ENCODE measurements at regions not wholly inside any gene's neighbourhood (a gene's known extent, or its start where the extent isn't known, plus 50 kb on each side); places are given as distances from the start of the nearest gene placed in this dataset.
A peak's percentile ranks its signal among the peaks of the same experiment; 100 is the strongest.

- Histone ChIP-seq H2AFZ (ENCODE audit: low read length, unreplicated experiment) (peak overlapping the region; percentile 64), H3K36me3 (ENCODE audit: insufficient read depth, low read length) (no peaks in the 10 kb centered on the region), H3K4me1 (ENCODE audit: control insufficient read depth, insufficient read depth, low read length, unreplicated experiment) (peaks cover 22% of the 10 kb centered on the region), H3K27me3 (ENCODE audit: insufficient read depth, low read length) (no peaks in the 10 kb centered on the region), H3K4me3 (ENCODE audit: low read depth, low read length) (peak overlapping the region; percentile 13; the same call in 1 of the 2 replicates), H3K27ac (ENCODE audit: low read depth, low read length) (no peak overlapping the region), H3K79me2 (ENCODE audit: control insufficient read depth, insufficient read depth, low read length, unreplicated experiment) (no peaks in the 10 kb centered on the region)
Observed at GRCh38 chr5:84605241-84605640, 220.6 kb upstream of the EDIL3 start.

GRCh38 chr5:84603568-84604185 is 219.0 kb upstream of the EDIL3 start:
- Histone ChIP-seq H2AFZ (ENCODE audit: low read length, unreplicated experiment) (peak overlapping the region; percentile 29), H3K4me1 (ENCODE audit: control insufficient read depth, insufficient read depth, low read length, unreplicated experiment) (peaks cover 22% of the 10 kb centered on the region), H3K27ac (ENCODE audit: low read depth, low read length) (0 out of 2 replicates have a peak overlapping the region, but pooled peaks have one; percentile 7), H3K27me3 (ENCODE audit: insufficient read depth, low read length) (no peaks in the 10 kb centered on the region), H3K4me3 (ENCODE audit: low read depth, low read length) (no peak overlapping the region), H3K36me3 (ENCODE audit: insufficient read depth, low read length) (no peaks in the 10 kb centered on the region), H3K79me2 (ENCODE audit: control insufficient read depth, insufficient read depth, low read length, unreplicated experiment) (no peaks in the 10 kb centered on the region)

- no peaks in the 10 kb centered on the region for H3K36me3 ChIP-seq (ENCODE audit: insufficient read depth, low read length)
- no peak overlapping the region for H2AFZ ChIP-seq (ENCODE audit: low read length, unreplicated experiment)
- no peaks in the 10 kb centered on the region for H3K27me3 ChIP-seq (ENCODE audit: insufficient read depth, low read length)
- no peaks in the 10 kb centered on the region for H3K79me2 ChIP-seq (ENCODE audit: control insufficient read depth, insufficient read depth, low read length, unreplicated experiment)
- H3K4me1 ChIP-seq (ENCODE audit: control insufficient read depth, insufficient read depth, low read length, unreplicated experiment), result peaks cover 22% of the 10 kb centered on the region
- H3K27ac ChIP-seq (ENCODE audit: low read depth, low read length), result no peak overlapping the region
- no peak overlapping the region for H3K4me3 ChIP-seq (ENCODE audit: low read depth, low read length)
Observed at GRCh38 chr5:84602371-84602771, 217.7 kb upstream of the EDIL3 start.

DNA sequence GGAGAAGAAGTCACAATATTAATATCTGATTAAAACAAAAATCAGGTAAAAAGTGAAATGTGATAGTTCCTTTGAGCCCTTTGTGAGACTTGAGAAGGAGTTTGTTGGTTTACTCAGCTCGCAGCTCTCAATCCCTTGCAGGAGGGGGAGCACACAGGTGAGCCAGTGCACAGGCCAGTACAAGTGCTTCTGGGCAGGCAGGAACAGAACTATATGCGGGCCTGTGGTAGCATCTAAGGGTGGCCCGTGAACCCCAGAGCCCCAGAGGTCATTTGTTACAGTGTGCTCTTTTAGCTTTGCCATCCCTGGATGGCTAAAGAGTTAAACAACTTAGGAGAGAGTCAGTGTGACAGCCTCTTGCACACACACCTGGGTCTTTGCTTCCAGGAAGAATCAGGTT is 215.3 kb upstream of the EDIL3 start:
- H2AFZ ChIP-seq (ENCODE audit: low read length, unreplicated experiment), result no peak overlapping the region
- H3K79me2 ChIP-seq (ENCODE audit: control insufficient read depth, insufficient read depth, low read length, unreplicated experiment), result no peaks in the 10 kb centered on the region
- H3K36me3 ChIP-seq (ENCODE audit: insufficient read depth, low read length), result no peaks in the 10 kb centered on the region
- H3K4me1 ChIP-seq (ENCODE audit: control insufficient read depth, insufficient read depth, low read length, unreplicated experiment), result peaks cover 18% of the 10 kb centered on the region
- no peak overlapping the region for H3K4me3 ChIP-seq (ENCODE audit: low read depth, low read length)
- no peak overlapping the region for H3K27ac ChIP-seq (ENCODE audit: low read depth, low read length)
- H3K27me3 ChIP-seq (ENCODE audit: insufficient read depth, low read length), result no peaks in the 10 kb centered on the region

DNA sequence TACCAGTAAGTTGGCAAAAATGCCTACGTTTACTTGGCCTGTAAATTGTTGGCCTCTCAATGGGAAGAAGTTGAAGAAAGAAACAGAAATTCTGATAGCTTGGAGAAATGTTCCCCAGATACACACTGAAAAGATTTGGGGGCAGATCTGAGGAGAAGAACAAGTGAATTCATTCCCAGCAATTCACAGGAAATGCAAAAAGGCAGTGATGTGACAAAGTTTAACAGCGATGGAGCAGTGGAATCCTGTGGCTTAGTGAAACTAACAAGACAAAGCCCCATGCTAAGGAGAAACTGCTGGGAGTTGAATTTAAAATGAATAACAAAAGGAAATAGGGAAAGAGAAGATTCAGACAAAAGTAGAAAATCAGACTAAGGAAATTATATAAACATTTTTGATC is 213.2 kb upstream of the EDIL3 start:
- no peak overlapping the region for H3K27ac ChIP-seq (ENCODE audit: low read depth, low read length)
- no peak overlapping the region for H3K4me3 ChIP-seq (ENCODE audit: low read depth, low read length)
- H3K79me2 ChIP-seq (ENCODE audit: control insufficient read depth, insufficient read depth, low read length, unreplicated experiment), result no peaks in the 10 kb centered on the region
- H3K4me1 ChIP-seq (ENCODE audit: control insufficient read depth, insufficient read depth, low read length, unreplicated experiment), result no peaks in the 10 kb centered on the region
- H3K27me3 ChIP-seq (ENCODE audit: insufficient read depth, low read length), result no peaks in the 10 kb centered on the region
- H2AFZ ChIP-seq (ENCODE audit: low read length, unreplicated experiment), result no peak overlapping the region
- H3K36me3 ChIP-seq (ENCODE audit: insufficient read depth, low read length), result no peaks in the 10 kb centered on the region

- Histone ChIP-seq H3K4me3 (ENCODE audit: low read depth, low read length) (no peak overlapping the region), H3K79me2 (ENCODE audit: control insufficient read depth, insufficient read depth, low read length, unreplicated experiment) (no peaks in the 10 kb centered on the region), H3K27me3 (ENCODE audit: insufficient read depth, low read length) (no peaks in the 10 kb centered on the region), H3K4me1 (ENCODE audit: control insufficient read depth, insufficient read depth, low read length, unreplicated experiment) (no peaks in the 10 kb centered on the region), H3K36me3 (ENCODE audit: insufficient read depth, low read length) (no peaks in the 10 kb centered on the region), H2AFZ (ENCODE audit: low read length, unreplicated experiment) (no peak overlapping the region), H3K27ac (ENCODE audit: low read depth, low read length) (no peak overlapping the region)
Observed at GRCh38 chr5:84590629-84591028, 205.9 kb upstream of the EDIL3 start.

GRCh38 chr5:84589926-84590325 is 205.2 kb upstream of the EDIL3 start:
- Histone ChIP-seq H3K27me3 (ENCODE audit: insufficient read depth, low read length) (no peaks in the 10 kb centered on the region), H3K27ac (ENCODE audit: low read depth, low read length) (no peak overlapping the region), H3K36me3 (ENCODE audit: insufficient read depth, low read length) (no peaks in the 10 kb centered on the region), H2AFZ (ENCODE audit: low read length, unreplicated experiment) (no peak overlapping the region), H3K4me1 (ENCODE audit: control insufficient read depth, insufficient read depth, low read length, unreplicated experiment) (no peaks in the 10 kb centered on the region), H3K79me2 (ENCODE audit: control insufficient read depth, insufficient read depth, low read length, unreplicated experiment) (no peaks in the 10 kb centered on the region), H3K4me3 (ENCODE audit: low read depth, low read length) (no peak overlapping the region)

GRCh38 chr5:84585218-84585617 is 200.5 kb upstream of the EDIL3 start:
- H3K79me2 ChIP-seq (ENCODE audit: control insufficient read depth, insufficient read depth, low read length, unreplicated experiment), result no peaks in the 10 kb centered on the region
- H3K27me3 ChIP-seq (ENCODE audit: insufficient read depth, low read length), result no peaks in the 10 kb centered on the region
- H3K36me3 ChIP-seq (ENCODE audit: insufficient read depth, low read length), result no peaks in the 10 kb centered on the region
- H2AFZ ChIP-seq (ENCODE audit: low read length, unreplicated experiment), result no peak overlapping the region
- no peaks in the 10 kb centered on the region for H3K4me1 ChIP-seq (ENCODE audit: control insufficient read depth, insufficient read depth, low read length, unreplicated experiment)
- H3K4me3 ChIP-seq (ENCODE audit: low read depth, low read length), result no peak overlapping the region
- H3K27ac ChIP-seq (ENCODE audit: low read depth, low read length), result no peak overlapping the region

DNA sequence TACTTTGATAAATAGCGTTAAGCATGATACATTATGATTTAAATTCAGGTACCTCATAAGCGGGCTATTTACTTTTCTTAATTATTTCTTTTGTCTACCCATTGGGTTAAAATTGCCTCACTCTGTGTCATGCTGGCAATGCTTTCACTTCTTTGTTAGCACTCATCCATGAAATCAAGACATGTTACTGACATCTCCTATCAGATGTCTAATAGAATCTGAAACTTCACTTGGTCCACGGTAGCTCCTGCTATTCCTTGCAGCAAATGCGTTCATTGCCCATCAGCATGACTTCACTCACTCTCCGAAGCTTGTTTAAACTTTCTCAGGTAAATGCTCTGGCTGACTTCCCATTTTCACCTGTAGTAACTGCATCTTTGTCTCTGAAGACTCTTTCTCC is 193.5 kb upstream of the EDIL3 start:
- no peaks in the 10 kb centered on the region for H3K27me3 ChIP-seq (ENCODE audit: insufficient read depth, low read length)
- H3K27ac ChIP-seq (ENCODE audit: low read depth, low read length), result no peak overlapping the region
- H3K79me2 ChIP-seq (ENCODE audit: control insufficient read depth, insufficient read depth, low read length, unreplicated experiment), result no peaks in the 10 kb centered on the region
- H2AFZ ChIP-seq (ENCODE audit: low read length, unreplicated experiment), result no peak overlapping the region
- H3K4me3 ChIP-seq (ENCODE audit: low read depth, low read length), result no peak overlapping the region
- no peaks in the 10 kb centered on the region for H3K36me3 ChIP-seq (ENCODE audit: insufficient read depth, low read length)
- no peaks in the 10 kb centered on the region for H3K4me1 ChIP-seq (ENCODE audit: control insufficient read depth, insufficient read depth, low read length, unreplicated experiment)

GRCh38 chr5:84573017-84573712 is 188.5 kb upstream of the EDIL3 start:
- no peak overlapping the region for H2AFZ ChIP-seq (ENCODE audit: low read length, unreplicated experiment)
- no peaks in the 10 kb centered on the region for H3K79me2 ChIP-seq (ENCODE audit: control insufficient read depth, insufficient read depth, low read length, unreplicated experiment)
- H3K27me3 ChIP-seq (ENCODE audit: insufficient read depth, low read length), result no peaks in the 10 kb centered on the region
- H3K36me3 ChIP-seq (ENCODE audit: insufficient read depth, low read length), result no peaks in the 10 kb centered on the region
- H3K4me1 ChIP-seq (ENCODE audit: control insufficient read depth, insufficient read depth, low read length, unreplicated experiment), result no peaks in the 10 kb centered on the region
- no peak overlapping the region for H3K27ac ChIP-seq (ENCODE audit: low read depth, low read length)
- H3K4me3 ChIP-seq (ENCODE audit: low read depth, low read length), result no peak overlapping the region

- H2AFZ ChIP-seq (ENCODE audit: low read length, unreplicated experiment), result no peak overlapping the region
- H3K36me3 ChIP-seq (ENCODE audit: insufficient read depth, low read length), result no peaks in the 10 kb centered on the region
- H3K27me3 ChIP-seq (ENCODE audit: insufficient read depth, low read length), result no peaks in the 10 kb centered on the region
- H3K27ac ChIP-seq (ENCODE audit: low read depth, low read length), result no peak overlapping the region
- H3K79me2 ChIP-seq (ENCODE audit: control insufficient read depth, insufficient read depth, low read length, unreplicated experiment), result no peaks in the 10 kb centered on the region
- H3K4me3 ChIP-seq (ENCODE audit: low read depth, low read length), result no peak overlapping the region
- H3K4me1 ChIP-seq (ENCODE audit: control insufficient read depth, insufficient read depth, low read length, unreplicated experiment), result no peaks in the 10 kb centered on the region
Observed at GRCh38 chr5:84569307-84569706, 184.6 kb upstream of the EDIL3 start.

Data from ACC112 (cell line).